ENCODE measurements at regions not wholly inside any gene's neighbourhood (a gene's known extent, or its start where the extent isn't known, plus 50 kb on each side); places are given as distances from the start of the nearest gene placed in this dataset.

DNA sequence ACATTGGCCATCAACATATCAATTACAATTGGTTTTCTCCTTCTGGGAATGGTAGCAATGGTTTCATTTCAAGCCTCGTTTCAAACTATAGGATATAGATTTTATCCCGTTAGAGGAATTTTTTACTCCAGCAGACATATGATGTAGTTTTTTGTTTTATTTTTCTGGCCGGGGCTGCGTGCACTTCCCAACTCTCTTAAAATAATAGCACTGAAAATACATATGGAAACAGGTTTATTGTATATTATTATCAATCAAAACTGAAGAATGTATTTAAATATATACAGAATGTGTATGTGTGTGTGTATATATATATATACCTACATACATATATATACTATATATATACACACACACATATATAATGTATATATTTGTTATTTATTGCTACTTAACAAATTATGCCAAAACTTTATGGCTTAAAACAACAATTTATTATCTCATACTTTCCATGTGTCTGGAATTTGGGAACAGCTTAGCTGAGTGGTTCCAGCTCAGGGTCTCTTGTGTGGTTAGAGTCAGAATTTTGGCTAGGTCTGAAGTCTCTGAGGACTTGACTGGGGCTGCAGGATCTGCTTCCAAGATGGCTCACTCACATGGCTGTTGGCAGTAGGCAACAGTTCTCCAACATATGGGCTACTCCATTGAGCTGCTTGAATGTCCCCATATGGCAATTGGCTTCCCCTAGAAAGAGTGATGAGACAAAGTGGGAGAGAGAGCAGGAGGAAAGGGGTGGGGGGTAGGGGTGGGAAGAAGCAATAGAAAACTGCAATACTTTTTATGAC lies 314.1 kb downstream of the PPP1R2C start:
- RAD21 ChIA-PET (ENCODE audit: low non-redundant PET in 1 of 2, low total read pairs in 2 of 2, uncharacterized antibody in 2 of 2, unreplicated experiment in 2 of 2): no interaction called here
- no peaks in the 10 kb centered on the region for H3K9me2 ChIP-seq (ENCODE audit: insufficient read depth)
- DNase-seq (ENCODE audit: low read depth, low spot score) (no peak), ATAC-seq (no peak)
- H2AFZ ChIP-seq (ENCODE audit: low read depth, low read length, poor library complexity, severe bottlenecking): no peak overlapping the region
- no peak for TF ChIP-seq POLR2AphosphoS5 (IDR thresholded peaks at IDR 0.05; ENCODE audit: low read depth, low read length)
- TF ChIP-seq, protein P1, sequence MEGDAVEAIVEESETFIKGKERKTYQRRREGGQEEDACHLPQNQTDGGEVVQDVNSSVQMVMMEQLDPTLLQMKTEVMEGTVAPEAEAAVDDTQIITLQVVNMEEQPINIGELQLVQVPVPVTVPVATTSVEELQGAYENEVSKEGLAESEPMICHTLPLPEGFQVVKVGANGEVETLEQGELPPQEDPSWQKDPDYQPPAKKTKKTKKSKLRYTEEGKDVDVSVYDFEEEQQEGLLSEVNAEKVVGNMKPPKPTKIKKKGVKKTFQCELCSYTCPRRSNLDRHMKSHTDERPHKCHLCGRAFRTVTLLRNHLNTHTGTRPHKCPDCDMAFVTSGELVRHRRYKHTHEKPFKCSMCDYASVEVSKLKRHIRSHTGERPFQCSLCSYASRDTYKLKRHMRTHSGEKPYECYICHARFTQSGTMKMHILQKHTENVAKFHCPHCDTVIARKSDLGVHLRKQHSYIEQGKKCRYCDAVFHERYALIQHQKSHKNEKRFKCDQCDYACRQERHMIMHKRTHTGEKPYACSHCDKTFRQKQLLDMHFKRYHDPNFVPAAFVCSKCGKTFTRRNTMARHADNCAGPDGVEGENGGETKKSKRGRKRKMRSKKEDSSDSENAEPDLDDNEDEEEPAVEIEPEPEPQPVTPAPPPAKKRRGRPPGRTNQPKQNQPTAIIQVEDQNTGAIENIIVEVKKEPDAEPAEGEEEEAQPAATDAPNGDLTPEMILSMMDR (IDR thresholded peaks at IDR 0.05 in 2 of 3, conservative IDR thresholded peaks at IDR 0.05 in 1 of 3; ENCODE audit: borderline replicate concordance in 1 of 3, insufficient read depth in 1 of 3, low read depth in 2 of 3, low read length in 2 of 3): no peak
- TF ChIP-seq POLR2A (IDR thresholded peaks at IDR 0.05; ENCODE audit: borderline replicate concordance, extremely low read depth, insufficient read depth, insufficient read length): no peak
- intact Hi-C loops (cut with micrococcal nuclease): no loop called here
- H4K20me1 ChIP-seq (ENCODE audit: insufficient read depth): no peaks in the 10 kb centered on the region
- H3K4me2 ChIP-seq (ENCODE audit: low read length): no peak overlapping the region
- no peak overlapping the region for H3K27ac ChIP-seq (ENCODE audit: low read depth, low read length)
- no peaks in the 10 kb centered on the region for H3K79me2 ChIP-seq (ENCODE audit: insufficient read depth, low read length)
- H3K9me3 ChIP-seq (ENCODE audit: control insufficient read depth in 1 of 2, insufficient read depth in 1 of 2, low read depth in 1 of 2, low read length in 2 of 2): no peaks in the 10 kb centered on the region
- no TSS peak for BruUV-seq (replicated peaks)
- CTCF ChIA-PET: no interaction called here
- no peak overlapping the region for H3K4me3 ChIP-seq (replicated peaks in 1 of 2; ENCODE audit: low read depth in 1 of 2, low read length in 2 of 2)
- peaks cover 0 to 4% of the 10 kb centered on the region in 2 experiments; a peak in 1 of 4 replicates for H3K4me1 ChIP-seq (ENCODE audit: control insufficient read depth in 1 of 2, insufficient read depth in 2 of 2, low read length in 2 of 2)
- no peak overlapping the region for H3K9ac ChIP-seq (ENCODE audit: low read length)
- no peaks in the 10 kb centered on the region for H3K27me3 ChIP-seq (ENCODE audit: insufficient read depth, low read length)
- H3K36me3 ChIP-seq (ENCODE audit: control insufficient read depth in 1 of 2, insufficient read depth in 2 of 2, low read length in 2 of 2): no peaks in the 10 kb centered on the region
- POLR2A ChIA-PET: no interaction called here

DNA sequence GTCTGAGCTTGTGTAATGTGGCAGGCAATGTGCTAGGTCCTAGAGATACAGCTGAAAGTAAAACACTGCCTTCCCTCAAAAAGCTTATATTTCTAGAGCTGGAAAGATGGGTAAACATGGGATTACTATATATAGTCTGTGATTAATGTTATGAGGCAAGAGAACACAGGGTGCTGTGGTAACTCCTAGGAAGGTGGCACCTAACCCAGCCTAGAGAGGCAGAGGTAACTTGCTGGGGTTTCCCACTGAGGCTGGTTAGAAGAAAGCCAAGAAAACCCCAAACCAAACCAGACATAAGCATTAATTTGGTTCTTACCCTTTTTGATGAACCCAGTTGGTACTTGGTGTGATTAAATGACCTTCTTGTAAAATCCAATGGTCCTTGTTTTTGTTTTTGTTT lies 315.0 kb downstream of the PPP1R2C start:
- no peak for DNase-seq (ENCODE audit: low read depth, low spot score)
- intact Hi-C loops (cut with micrococcal nuclease): no loop called here
- Histone ChIP-seq H3K9ac (ENCODE audit: low read length) (no peak overlapping the region), H2AFZ (ENCODE audit: low read depth, low read length, poor library complexity, severe bottlenecking) (no peak overlapping the region), H3K27ac (ENCODE audit: low read depth, low read length) (no peak overlapping the region), H3K9me3 (ENCODE audit: control insufficient read depth in 1 of 2, insufficient read depth in 1 of 2, low read depth in 1 of 2, low read length in 2 of 2) (no peaks in the 10 kb centered on the region), H3K4me1 (ENCODE audit: control insufficient read depth in 1 of 2, insufficient read depth in 2 of 2, low read length in 2 of 2) (peaks cover 0 to 4% of the 10 kb centered on the region in 2 experiments; a peak in 1 of 4 replicates), H3K79me2 (ENCODE audit: insufficient read depth, low read length) (no peaks in the 10 kb centered on the region), H3K27me3 (ENCODE audit: insufficient read depth, low read length) (no peaks in the 10 kb centered on the region), H3K9me2 (ENCODE audit: insufficient read depth) (no peaks in the 10 kb centered on the region), H3K4me2 (ENCODE audit: low read length) (no peak overlapping the region), H4K20me1 (ENCODE audit: insufficient read depth) (no peaks in the 10 kb centered on the region), H3K4me3 (replicated peaks in 1 of 2; ENCODE audit: low read depth in 1 of 2, low read length in 2 of 2) (no peak overlapping the region), H3K36me3 (ENCODE audit: control insufficient read depth in 1 of 2, insufficient read depth in 2 of 2, low read length in 2 of 2) (no peaks in the 10 kb centered on the region)
- no peak for ATAC-seq
- ChIA-PET POLR2A (no interaction called here), RAD21 (ENCODE audit: low non-redundant PET in 1 of 2, low total read pairs in 2 of 2, uncharacterized antibody in 2 of 2, unreplicated experiment in 2 of 2) (interaction anchor here in 1 of 2 experiments (0.6 kb wide), 1 partner anchor 922 kb away, joined by 7 read pairs; no protein-coding TSS in a partner anchor), CTCF (no interaction called here)
- BruUV-seq (replicated peaks): no TSS peak
- TF ChIP-seq SRF (IDR thresholded peaks at IDR 0.05; ENCODE audit: low read depth) (no peak), ZFX (IDR thresholded peaks at IDR 0.05) (no peak), POLR2A (IDR thresholded peaks at IDR 0.05; ENCODE audit: borderline replicate concordance, extremely low read depth, insufficient read depth, insufficient read length) (no peak), ZNF274 (IDR thresholded peaks at IDR 0.05; ENCODE audit: low read depth, low read length) (no peak), CEBPB (IDR thresholded peaks at IDR 0.05; ENCODE audit: low read depth) (no peak), TCF7L2 (IDR thresholded peaks at IDR 0.05; ENCODE audit: borderline replicate concordance, extremely low read depth, insufficient read depth, insufficient read length) (no peak), RAD21 (IDR thresholded peaks at IDR 0.05; ENCODE audit: low read depth) (no peak), EZH2 (IDR thresholded peaks at IDR 0.05) (no peak), POLR2AphosphoS5 (IDR thresholded peaks at IDR 0.05; ENCODE audit: low read depth, low read length) (no peak), JUND (IDR thresholded peaks at IDR 0.05) (no peak)
- TF ChIP-seq, protein P1 (IDR thresholded peaks at IDR 0.05 in 2 of 3, conservative IDR thresholded peaks at IDR 0.05 in 1 of 3; ENCODE audit: borderline replicate concordance in 1 of 3, insufficient read depth in 1 of 3, low read depth in 2 of 3, low read length in 2 of 3): no peak
- TF ChIP-seq, protein P2, sequence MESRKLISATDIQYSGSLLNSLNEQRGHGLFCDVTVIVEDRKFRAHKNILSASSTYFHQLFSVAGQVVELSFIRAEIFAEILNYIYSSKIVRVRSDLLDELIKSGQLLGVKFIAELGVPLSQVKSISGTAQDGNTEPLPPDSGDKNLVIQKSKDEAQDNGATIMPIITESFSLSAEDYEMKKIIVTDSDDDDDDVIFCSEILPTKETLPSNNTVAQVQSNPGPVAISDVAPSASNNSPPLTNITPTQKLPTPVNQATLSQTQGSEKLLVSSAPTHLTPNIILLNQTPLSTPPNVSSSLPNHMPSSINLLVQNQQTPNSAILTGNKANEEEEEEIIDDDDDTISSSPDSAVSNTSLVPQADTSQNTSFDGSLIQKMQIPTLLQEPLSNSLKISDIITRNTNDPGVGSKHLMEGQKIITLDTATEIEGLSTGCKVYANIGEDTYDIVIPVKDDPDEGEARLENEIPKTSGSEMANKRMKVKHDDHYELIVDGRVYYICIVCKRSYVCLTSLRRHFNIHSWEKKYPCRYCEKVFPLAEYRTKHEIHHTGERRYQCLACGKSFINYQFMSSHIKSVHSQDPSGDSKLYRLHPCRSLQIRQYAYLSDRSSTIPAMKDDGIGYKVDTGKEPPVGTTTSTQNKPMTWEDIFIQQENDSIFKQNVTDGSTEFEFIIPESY (IDR thresholded peaks at IDR 0.05; ENCODE audit: extremely low read depth, insufficient replicate concordance, low read length): no peak
